22Rv1 (cell line): ENCODE measurements at regions not wholly inside any gene's neighbourhood (a gene's known extent, or its start where the extent isn't known, plus 50 kb on each side); places are given as distances from the start of the nearest gene placed in this dataset.

Source experiments
- ZFX ChIP-seq: fragments of 450-650 bp; IDR thresholded peaks from 2 replicates; pipeline ENCODE4 v1.6.1; 2017; ENCODE audit warnings: antibody characterized with exemption, borderline replicate concordance
- TF ChIP-seq, protein P1 (sequence below): fragments of 450-650 bp; IDR thresholded peaks from 2 replicates; pipeline ENCODE4 v1.5.1; 2017; ENCODE audit warnings: mild to moderate bottlenecking

DNA sequence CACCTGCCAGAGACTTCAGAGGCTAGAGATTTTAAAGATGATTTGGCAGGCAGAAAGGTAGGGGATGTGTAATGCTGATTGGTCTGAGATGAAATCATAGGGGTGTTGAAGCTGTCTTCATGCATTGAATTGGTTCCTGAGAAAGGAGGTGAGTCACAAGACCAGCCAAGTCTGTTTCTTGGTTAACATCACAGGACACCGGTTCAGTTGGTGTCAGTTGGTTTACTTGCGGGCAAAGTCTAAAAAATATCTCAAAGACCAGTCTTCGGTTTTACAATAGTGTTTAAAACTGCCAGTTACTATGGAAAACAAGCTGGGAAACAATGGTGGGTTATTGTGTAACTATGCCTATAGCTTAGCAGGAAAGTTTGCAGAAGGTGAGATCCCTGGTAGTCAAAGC, 305.9 kb downstream of the BARHL2 start:
- TF ChIP-seq, protein P1, sequence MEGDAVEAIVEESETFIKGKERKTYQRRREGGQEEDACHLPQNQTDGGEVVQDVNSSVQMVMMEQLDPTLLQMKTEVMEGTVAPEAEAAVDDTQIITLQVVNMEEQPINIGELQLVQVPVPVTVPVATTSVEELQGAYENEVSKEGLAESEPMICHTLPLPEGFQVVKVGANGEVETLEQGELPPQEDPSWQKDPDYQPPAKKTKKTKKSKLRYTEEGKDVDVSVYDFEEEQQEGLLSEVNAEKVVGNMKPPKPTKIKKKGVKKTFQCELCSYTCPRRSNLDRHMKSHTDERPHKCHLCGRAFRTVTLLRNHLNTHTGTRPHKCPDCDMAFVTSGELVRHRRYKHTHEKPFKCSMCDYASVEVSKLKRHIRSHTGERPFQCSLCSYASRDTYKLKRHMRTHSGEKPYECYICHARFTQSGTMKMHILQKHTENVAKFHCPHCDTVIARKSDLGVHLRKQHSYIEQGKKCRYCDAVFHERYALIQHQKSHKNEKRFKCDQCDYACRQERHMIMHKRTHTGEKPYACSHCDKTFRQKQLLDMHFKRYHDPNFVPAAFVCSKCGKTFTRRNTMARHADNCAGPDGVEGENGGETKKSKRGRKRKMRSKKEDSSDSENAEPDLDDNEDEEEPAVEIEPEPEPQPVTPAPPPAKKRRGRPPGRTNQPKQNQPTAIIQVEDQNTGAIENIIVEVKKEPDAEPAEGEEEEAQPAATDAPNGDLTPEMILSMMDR: no peak
- TF ChIP-seq ZFX: no peak
